Hematopoietic multipotent progenitor cell (in vitro differentiated cells): ENCODE measurements at regions not wholly inside any gene's neighbourhood (a gene's known extent, or its start where the extent isn't known, plus 50 kb on each side); places are given as distances from the start of the nearest gene placed in this dataset.

Experiments
- DNase-seq, 3 donors: peaks; one replicate each; pipeline ENCODE4 v3.0.0-alpha.2; 2011 to 2015; ENCODE audit warnings: low read depth in 2 of 3, low spot score in 2 of 3

- no peak for DNase-seq
These were observed 102.5 kb upstream of the MAF start for GRCh38 chr16:79703066-79703465.

DNA sequence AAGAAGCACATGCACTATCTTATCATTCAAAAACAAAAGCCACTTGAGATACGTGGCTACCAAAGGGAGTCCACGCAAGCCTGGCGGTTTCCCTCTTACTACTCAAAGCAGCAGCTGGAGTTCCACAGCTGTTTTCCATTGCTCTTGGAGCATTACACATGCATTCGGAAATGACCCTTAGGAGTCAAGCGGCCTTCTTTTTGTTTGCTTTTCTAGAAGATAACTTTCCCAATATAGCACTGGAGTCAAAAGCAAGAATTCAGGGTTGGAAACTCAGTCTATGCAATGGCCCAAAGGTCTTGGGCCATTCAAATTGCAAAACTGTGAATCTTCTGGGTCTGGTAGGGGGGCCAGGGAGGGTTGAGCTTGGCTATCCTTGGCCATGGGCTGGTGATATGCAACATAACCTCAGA lies 97.8 kb upstream of the MAF start:
- no peak for DNase-seq

DNA sequence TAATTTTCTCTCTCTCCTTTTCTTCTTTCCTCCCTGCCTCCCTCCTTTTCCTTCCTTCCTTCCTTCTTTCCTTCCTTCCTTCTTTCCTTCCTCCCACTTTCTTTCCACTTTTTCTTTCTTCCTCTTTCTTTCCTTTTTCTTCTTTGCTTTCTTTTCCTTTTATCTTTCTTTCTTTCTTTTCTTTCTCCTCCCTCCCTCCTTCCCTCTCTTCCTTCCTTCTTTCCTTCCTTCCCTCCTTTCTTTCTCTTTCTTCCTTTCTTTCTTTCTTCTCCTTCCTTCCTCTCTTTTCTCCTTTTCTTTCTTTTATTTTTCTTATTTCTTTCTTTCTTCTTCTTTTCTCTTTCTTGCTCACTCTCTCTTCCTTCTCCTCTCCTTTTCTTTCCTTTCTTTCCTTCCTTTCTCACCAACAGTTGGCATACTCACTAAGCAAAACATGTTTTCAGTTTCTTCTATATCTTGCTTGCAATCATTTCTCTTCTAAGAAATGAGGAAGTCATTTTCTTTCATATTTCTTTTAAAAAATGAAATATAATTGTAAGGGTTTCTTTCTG lies 97.1 kb upstream of the MAF start:
- DNase-seq = peak in 1 of 3 donors; percentile 18

DNA sequence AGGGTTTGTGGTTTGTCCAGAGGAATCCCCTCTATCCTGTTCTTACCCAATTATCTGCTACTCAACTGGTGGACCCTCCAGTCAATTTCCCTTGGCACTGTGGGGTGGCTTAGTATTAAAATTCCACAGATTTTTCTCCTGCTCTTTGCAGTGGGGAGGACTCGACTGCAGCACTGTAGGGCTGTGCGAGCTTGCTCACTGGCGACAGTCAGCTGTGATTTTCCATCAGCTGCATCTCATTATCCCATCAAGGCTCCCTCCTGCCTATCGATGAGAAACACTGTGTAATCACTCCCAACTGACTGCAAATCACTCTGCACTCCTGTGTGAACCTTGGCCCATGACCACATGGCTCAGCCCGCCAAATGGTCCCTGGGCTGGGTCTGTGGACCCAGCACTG lies 90.5 kb upstream of the MAF start:
- DNase-seq = no peak

DNA sequence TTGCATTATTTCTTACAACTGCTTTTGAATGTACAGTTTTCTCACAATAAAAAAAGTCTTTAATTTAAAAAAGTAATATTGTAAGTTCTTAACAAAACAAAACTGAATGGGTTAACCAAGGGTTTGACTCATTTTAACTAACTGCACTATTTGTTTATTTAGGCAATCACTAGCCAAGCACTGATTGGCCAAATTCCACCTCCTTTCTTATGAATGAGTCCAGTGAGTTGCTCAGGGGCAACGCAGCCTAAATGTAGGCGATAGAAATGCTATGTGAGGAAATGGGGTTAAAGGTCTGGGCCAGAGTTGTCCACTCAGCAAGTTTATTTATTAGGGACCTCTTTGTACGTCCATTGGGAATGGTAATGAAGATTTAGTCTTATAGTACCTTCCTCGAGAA lies 89.6 kb upstream of the MAF start:
- DNase-seq = no peak

- DNase-seq = no peak
These were observed 87.0 kb upstream of the MAF start for GRCh38 chr16:79687249-79688130.

DNA sequence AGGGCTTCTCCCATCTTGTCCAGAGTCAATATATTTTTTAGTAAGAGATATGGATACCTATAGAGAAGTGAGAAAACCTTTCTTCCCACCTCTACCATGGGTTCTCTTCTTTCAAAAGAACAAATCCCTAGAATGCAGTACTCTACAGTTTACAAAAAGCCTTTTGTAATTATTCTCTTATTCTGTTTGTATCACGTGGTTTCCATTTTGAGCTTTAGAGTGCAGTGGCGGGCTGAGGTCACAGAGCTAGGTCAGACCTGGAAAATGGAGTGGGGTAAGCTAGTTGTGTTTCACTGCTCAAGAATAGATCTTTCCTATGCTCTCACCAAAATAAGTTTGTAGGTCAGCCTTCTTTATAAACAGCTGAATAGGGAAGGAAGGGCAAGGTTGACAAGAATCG lies 85.3 kb upstream of the MAF start:
- DNase-seq = no peak

DNA sequence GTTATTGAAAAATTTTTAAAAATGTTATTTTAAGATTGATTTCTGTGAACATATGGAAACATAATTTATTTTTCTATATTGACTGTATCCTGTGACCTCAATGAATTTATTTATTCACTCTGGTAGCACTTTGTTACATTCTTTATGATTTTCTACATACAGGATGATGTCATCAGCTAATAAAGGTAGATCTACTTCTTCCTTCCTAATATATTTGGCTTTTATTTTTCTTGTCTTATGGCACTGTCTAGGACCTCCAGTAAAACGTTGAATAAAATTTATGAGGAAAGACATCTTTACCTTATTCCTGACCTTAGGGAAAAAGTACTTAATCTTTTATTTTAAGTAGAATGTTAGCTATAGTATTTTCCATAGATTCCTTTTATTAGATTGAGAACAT lies 78.8 kb upstream of the MAF start:
- DNase-seq = no peak

- DNase-seq = no peak
These were observed 77.4 kb upstream of the MAF start for GRCh38 chr16:79677799-79678530.

- no peak for DNase-seq
These were observed 73.1 kb upstream of the MAF start for GRCh38 chr16:79673635-79674034.

DNA sequence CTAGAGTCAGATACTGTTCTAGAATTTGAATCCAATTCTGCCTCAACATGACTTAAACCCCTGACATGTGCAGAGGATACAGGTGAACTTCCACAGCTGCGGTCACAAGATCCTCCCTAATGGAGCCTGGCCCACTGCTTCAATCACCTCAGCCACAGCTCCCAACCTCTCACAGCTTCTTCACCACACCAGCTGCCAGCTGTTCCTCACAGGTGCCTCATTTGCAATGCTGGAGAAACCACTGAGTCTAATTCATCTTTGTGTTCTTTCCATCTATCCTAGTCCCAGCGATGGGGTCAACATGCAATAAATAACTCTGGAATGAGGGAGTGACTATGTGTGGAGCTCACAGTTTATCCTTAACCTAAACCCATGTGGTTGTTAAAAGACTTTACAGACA lies 72.0 kb upstream of the MAF start:
- DNase-seq = no peak

DNA sequence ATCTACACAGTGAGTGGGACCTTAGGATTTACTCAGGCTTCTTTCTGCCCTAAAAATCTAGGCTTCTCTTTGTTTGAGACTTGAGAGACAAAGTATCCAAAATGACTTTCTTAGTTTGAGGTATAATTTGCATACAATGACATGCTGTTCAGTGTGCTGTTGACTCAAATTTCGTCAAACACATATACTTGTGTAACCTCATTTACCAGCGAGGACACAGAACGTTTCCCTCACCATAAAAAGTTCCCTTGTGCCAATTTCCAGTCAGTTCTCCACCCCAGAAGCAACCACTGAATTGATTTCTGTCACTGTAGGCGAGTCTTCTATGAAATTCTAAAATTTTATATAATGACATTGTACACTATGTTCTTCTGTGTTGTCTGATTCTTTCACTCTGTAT lies 68.0 kb upstream of the MAF start:
- DNase-seq = no peak

DNA sequence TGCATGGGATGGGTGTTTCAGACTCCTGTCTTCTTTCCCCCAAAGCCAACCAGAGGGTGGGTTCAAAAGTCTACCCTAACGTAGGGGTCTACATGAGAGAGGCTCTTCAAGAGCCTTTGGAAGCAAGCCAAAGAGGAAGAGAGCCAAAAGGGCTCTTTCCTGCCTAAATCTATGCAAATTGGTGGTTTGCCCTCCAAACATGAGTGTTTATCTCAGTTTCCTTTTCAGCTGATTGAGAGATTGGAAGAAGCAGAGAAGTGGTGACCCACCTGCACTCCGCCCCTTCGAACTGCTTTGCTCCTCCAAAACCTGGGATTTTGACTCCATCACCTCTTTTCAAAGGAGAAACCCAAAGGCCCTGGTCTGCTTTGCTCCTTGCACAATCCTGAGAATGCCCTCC lies 65.4 kb upstream of the MAF start:
- no peak for DNase-seq

DNA sequence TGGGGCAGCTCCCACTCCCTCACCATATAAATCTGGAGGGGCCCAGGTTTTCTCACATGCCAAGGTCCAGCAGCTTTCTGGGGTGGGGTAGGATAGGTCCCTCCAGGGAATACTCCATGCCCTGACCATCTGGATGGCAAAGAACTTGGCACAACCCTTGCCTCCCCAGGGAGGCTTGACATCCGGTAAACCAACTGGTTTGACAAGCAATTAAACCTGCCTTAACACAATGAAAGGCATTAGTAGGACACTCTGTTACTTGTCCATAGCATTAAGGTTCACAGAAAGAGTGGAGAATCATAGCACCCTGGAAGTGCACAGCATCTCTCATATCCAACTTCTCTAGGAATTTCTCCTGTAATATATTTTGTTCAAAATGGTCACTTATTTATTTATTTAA lies 63.9 kb upstream of the MAF start:
- no peak for DNase-seq

- no peak for DNase-seq
These were observed 62.3 kb upstream of the MAF start for GRCh38 chr16:79662669-79663313.

- DNase-seq = no peak
These were observed 61.6 kb upstream of the MAF start for GRCh38 chr16:79662122-79662521.

DNA sequence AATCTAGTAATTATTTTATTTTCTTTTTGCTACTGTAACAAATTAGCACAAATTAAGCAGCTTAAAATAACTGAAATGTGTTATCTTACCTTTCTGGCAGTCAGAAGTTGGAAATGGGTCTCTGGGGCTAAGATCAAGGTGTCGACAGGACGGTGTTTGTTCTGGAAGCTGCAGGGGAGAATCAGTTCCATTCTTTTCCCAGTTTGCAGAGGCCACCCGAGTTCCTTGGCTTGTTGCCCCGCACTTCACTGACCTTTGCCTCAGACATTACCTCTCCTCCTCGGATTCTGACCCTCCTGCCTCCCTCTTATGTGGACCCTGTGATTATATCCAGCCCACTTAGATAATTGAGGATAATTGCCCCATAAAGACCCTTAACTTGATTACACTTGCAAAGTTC lies 61.0 kb upstream of the MAF start:
- no peak for DNase-seq

DNA sequence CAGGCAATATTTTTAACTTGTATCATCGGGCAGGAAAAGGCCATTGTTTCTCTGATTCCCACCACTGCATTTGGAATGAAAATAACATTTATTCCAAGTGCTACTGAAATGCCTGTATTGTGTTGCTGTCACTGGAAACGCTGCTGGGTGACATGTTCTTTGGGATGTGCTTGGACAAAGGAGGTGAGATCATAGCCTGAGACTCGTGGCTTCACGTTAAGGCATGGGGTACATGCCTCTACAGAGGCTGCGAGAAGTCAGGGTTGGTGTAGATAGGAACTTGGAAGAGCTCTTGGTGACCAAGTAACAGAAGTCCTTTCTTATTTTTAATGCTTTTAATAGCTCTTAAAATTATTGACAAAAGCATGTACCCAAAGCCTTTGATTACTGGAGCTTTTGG lies 58.8 kb upstream of the MAF start:
- DNase-seq = no peak

DNA sequence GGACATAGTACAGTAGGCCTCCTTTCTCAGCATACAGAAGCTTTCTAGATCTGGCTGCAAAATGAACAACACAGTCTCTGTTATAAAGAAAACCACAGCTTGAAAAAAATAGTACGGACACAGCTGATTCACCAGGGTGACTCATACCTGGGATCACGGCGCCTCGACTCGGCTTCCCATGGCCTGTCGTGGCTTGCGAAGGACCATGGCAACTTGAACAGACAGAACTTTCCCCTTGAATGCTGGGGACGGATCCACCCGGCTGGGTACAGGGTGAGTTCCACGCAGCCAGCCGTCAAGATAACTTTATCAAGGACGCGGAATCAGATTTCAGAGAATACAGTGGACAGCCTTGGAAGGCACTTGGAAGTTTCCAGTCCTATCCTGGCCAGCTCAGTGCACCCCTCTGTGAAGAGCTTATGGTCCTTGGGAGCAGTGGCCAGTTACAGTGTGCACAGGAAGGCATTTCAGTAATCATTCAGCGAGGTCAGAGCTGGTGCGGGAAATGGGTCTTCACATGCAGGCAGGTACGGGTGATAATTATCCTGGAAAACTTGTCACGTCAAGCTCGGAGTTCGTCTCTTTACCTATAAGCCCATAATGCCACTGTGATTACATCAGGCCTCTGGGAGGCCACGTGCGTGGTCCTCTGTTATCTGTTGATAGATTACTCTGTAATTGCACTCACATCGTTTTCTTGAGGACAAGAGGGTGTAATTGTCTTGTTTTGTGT lies 57.9 kb upstream of the MAF start:
- DNase-seq = no peak

DNA sequence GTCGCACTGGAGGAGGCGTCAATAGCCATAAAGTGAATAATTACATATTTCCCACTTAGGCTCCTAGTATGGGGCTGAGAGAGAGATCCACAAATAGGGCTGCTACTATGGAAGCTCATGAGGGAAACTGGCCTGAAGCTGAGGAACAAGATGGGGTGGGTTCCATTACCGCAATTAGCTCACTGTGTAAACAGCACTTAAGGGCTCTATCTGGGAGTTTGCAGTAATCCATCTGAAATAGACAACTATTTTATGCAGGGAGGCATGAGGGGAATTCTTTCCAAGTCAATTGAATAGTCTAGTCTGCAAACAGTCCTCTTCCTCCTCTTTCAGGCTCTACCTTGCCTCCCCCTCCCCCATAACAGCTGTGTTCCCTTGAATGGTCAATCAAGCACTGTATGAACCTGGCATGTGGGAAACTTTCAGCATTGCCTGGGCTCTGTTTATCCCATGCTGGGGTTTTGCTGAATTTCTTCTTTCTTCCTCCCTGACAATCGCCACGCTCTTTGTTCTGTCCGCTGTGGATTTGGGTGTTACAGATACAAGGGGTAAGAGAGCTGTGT lies 56.1 kb upstream of the MAF start:
- no peak for DNase-seq
